ENCODE measurements at regions not wholly inside any gene's neighbourhood (a gene's known extent, or its start where the extent isn't known, plus 50 kb on each side); places are given as distances from the start of the nearest gene placed in this dataset.

- H3K27me3 ChIP-seq (ENCODE audit: control insufficient read depth, insufficient read depth, low read length) = no peaks in the 10 kb centered on the region
- H3K4me3 ChIP-seq (ENCODE audit: low read length) = no peak overlapping the region
- H3K9ac ChIP-seq (ENCODE audit: low read length) = no peak overlapping the region
- no peaks in the 10 kb centered on the region for H3K36me3 ChIP-seq (ENCODE audit: control insufficient read depth, insufficient read depth, low read length)
- no peaks in the 10 kb centered on the region for H3K4me1 ChIP-seq (ENCODE audit: control insufficient read depth, insufficient read depth, low read length)
- no peaks in the 10 kb centered on the region for H3K9me3 ChIP-seq (ENCODE audit: control insufficient read depth, low read length)
These were observed 386.2 kb downstream of the TMEM114 start for GRCh38 chr16:8204096-8204495.

- Histone ChIP-seq H3K4me1 (ENCODE audit: control insufficient read depth, insufficient read depth, low read length) (no peaks in the 10 kb centered on the region), H3K36me3 (ENCODE audit: control insufficient read depth, insufficient read depth, low read length) (no peaks in the 10 kb centered on the region), H3K9ac (ENCODE audit: low read length) (no peak overlapping the region), H3K27me3 (ENCODE audit: control insufficient read depth, insufficient read depth, low read length) (no peaks in the 10 kb centered on the region), H3K4me3 (ENCODE audit: low read length) (no peak overlapping the region), H3K9me3 (ENCODE audit: control insufficient read depth, low read length) (no peaks in the 10 kb centered on the region)
These were observed 387.2 kb downstream of the TMEM114 start for GRCh38 chr16:8203101-8203500.

- H3K9ac ChIP-seq (ENCODE audit: low read length) = no peak overlapping the region
- H3K27me3 ChIP-seq (ENCODE audit: control insufficient read depth, insufficient read depth, low read length) = no peaks in the 10 kb centered on the region
- no peak overlapping the region for H3K4me3 ChIP-seq (ENCODE audit: low read length)
- H3K4me1 ChIP-seq (ENCODE audit: control insufficient read depth, insufficient read depth, low read length) = no peaks in the 10 kb centered on the region
- H3K9me3 ChIP-seq (ENCODE audit: control insufficient read depth, low read length) = no peaks in the 10 kb centered on the region
- H3K36me3 ChIP-seq (ENCODE audit: control insufficient read depth, insufficient read depth, low read length) = no peaks in the 10 kb centered on the region
These were observed 389.5 kb downstream of the TMEM114 start for GRCh38 chr16:8200839-8201238.

- no peak overlapping the region for H3K9ac ChIP-seq (ENCODE audit: low read length)
- no peaks in the 10 kb centered on the region for H3K4me1 ChIP-seq (ENCODE audit: control insufficient read depth, insufficient read depth, low read length)
- H3K4me3 ChIP-seq (ENCODE audit: low read length) = no peak overlapping the region
- H3K27me3 ChIP-seq (ENCODE audit: control insufficient read depth, insufficient read depth, low read length) = no peaks in the 10 kb centered on the region
- H3K9me3 ChIP-seq (ENCODE audit: control insufficient read depth, low read length) = no peaks in the 10 kb centered on the region
- no peaks in the 10 kb centered on the region for H3K36me3 ChIP-seq (ENCODE audit: control insufficient read depth, insufficient read depth, low read length)
These were observed 390.9 kb downstream of the TMEM114 start for GRCh38 chr16:8199390-8199789.

GRCh38 chr16:8194794-8195193, 395.5 kb downstream of the TMEM114 start:
- Histone ChIP-seq H3K4me1 (ENCODE audit: control insufficient read depth, insufficient read depth, low read length) (no peaks in the 10 kb centered on the region), H3K9me3 (ENCODE audit: control insufficient read depth, low read length) (no peaks in the 10 kb centered on the region), H3K4me3 (ENCODE audit: low read length) (no peak overlapping the region), H3K27me3 (ENCODE audit: control insufficient read depth, insufficient read depth, low read length) (no peaks in the 10 kb centered on the region), H3K9ac (ENCODE audit: low read length) (no peak overlapping the region), H3K36me3 (ENCODE audit: control insufficient read depth, insufficient read depth, low read length) (no peaks in the 10 kb centered on the region)

- Histone ChIP-seq H3K27me3 (ENCODE audit: control insufficient read depth, insufficient read depth, low read length) (no peaks in the 10 kb centered on the region), H3K9ac (ENCODE audit: low read length) (no peak overlapping the region), H3K4me1 (ENCODE audit: control insufficient read depth, insufficient read depth, low read length) (no peaks in the 10 kb centered on the region), H3K36me3 (ENCODE audit: control insufficient read depth, insufficient read depth, low read length) (no peaks in the 10 kb centered on the region), H3K4me3 (ENCODE audit: low read length) (no peak overlapping the region), H3K9me3 (ENCODE audit: control insufficient read depth, low read length) (no peaks in the 10 kb centered on the region)
These were observed 401.5 kb downstream of the TMEM114 start for GRCh38 chr16:8188841-8189240.

GRCh38 chr16:8187782-8188372, 402.4 kb downstream of the TMEM114 start:
- H3K27me3 ChIP-seq (ENCODE audit: control insufficient read depth, insufficient read depth, low read length) = no peaks in the 10 kb centered on the region
- H3K4me1 ChIP-seq (ENCODE audit: control insufficient read depth, insufficient read depth, low read length) = no peaks in the 10 kb centered on the region
- H3K36me3 ChIP-seq (ENCODE audit: control insufficient read depth, insufficient read depth, low read length) = no peaks in the 10 kb centered on the region
- no peak overlapping the region for H3K4me3 ChIP-seq (ENCODE audit: low read length)
- no peaks in the 10 kb centered on the region for H3K9me3 ChIP-seq (ENCODE audit: control insufficient read depth, low read length)
- no peak overlapping the region for H3K9ac ChIP-seq (ENCODE audit: low read length)

GRCh38 chr16:8184854-8185253, 405.5 kb downstream of the TMEM114 start:
- H3K4me1 ChIP-seq (ENCODE audit: control insufficient read depth, insufficient read depth, low read length) = no peaks in the 10 kb centered on the region
- H3K4me3 ChIP-seq (ENCODE audit: low read length) = no peak overlapping the region
- H3K9me3 ChIP-seq (ENCODE audit: control insufficient read depth, low read length) = no peaks in the 10 kb centered on the region
- no peak overlapping the region for H3K9ac ChIP-seq (ENCODE audit: low read length)
- H3K27me3 ChIP-seq (ENCODE audit: control insufficient read depth, insufficient read depth, low read length) = no peaks in the 10 kb centered on the region
- no peaks in the 10 kb centered on the region for H3K36me3 ChIP-seq (ENCODE audit: control insufficient read depth, insufficient read depth, low read length)

- H3K4me1 ChIP-seq (ENCODE audit: control insufficient read depth, insufficient read depth, low read length) = no peaks in the 10 kb centered on the region
- H3K27me3 ChIP-seq (ENCODE audit: control insufficient read depth, insufficient read depth, low read length) = no peaks in the 10 kb centered on the region
- no peak overlapping the region for H3K9ac ChIP-seq (ENCODE audit: low read length)
- no peaks in the 10 kb centered on the region for H3K36me3 ChIP-seq (ENCODE audit: control insufficient read depth, insufficient read depth, low read length)
- H3K9me3 ChIP-seq (ENCODE audit: control insufficient read depth, low read length) = no peaks in the 10 kb centered on the region
- H3K4me3 ChIP-seq (ENCODE audit: low read length) = no peak overlapping the region
These were observed 406.9 kb downstream of the TMEM114 start for GRCh38 chr16:8183176-8184099.

- no peaks in the 10 kb centered on the region for H3K27me3 ChIP-seq (ENCODE audit: control insufficient read depth, insufficient read depth, low read length)
- H3K4me1 ChIP-seq (ENCODE audit: control insufficient read depth, insufficient read depth, low read length) = no peaks in the 10 kb centered on the region
- H3K4me3 ChIP-seq (ENCODE audit: low read length) = no peak overlapping the region
- no peaks in the 10 kb centered on the region for H3K36me3 ChIP-seq (ENCODE audit: control insufficient read depth, insufficient read depth, low read length)
- H3K9ac ChIP-seq (ENCODE audit: low read length) = no peak overlapping the region
- no peaks in the 10 kb centered on the region for H3K9me3 ChIP-seq (ENCODE audit: control insufficient read depth, low read length)
These were observed 407.6 kb downstream of the TMEM114 start for GRCh38 chr16:8182761-8183160.

GRCh38 chr16:8179615-8180014, 410.7 kb downstream of the TMEM114 start:
- Histone ChIP-seq H3K36me3 (ENCODE audit: control insufficient read depth, insufficient read depth, low read length) (no peaks in the 10 kb centered on the region), H3K9me3 (ENCODE audit: control insufficient read depth, low read length) (no peaks in the 10 kb centered on the region), H3K4me3 (ENCODE audit: low read length) (no peak overlapping the region)

GRCh38 chr16:8178271-8178670, 412.0 kb downstream of the TMEM114 start:
- H3K9ac ChIP-seq (ENCODE audit: low read length) = no peak overlapping the region
- no peak overlapping the region for H3K4me3 ChIP-seq (ENCODE audit: low read length)
- H3K9me3 ChIP-seq (ENCODE audit: control insufficient read depth, low read length) = no peaks in the 10 kb centered on the region

More at GRCh38 chr16:8179615-8180014, 410.7 kb downstream of the TMEM114 start:
- Histone ChIP-seq H3K27me3 (ENCODE audit: control insufficient read depth, insufficient read depth, low read length) (no peaks in the 10 kb centered on the region), H3K9ac (ENCODE audit: low read length) (no peak overlapping the region), H3K4me1 (ENCODE audit: control insufficient read depth, insufficient read depth, low read length) (no peaks in the 10 kb centered on the region)

More at GRCh38 chr16:8178271-8178670, 412.0 kb downstream of the TMEM114 start:
- Histone ChIP-seq H3K27me3 (ENCODE audit: control insufficient read depth, insufficient read depth, low read length) (no peaks in the 10 kb centered on the region), H3K36me3 (ENCODE audit: control insufficient read depth, insufficient read depth, low read length) (no peaks in the 10 kb centered on the region), H3K4me1 (ENCODE audit: control insufficient read depth, insufficient read depth, low read length) (no peaks in the 10 kb centered on the region)
